Esophagus squamous epithelium (tissue), 4 donors: ENCODE measurements at regions not wholly inside any gene's neighbourhood (a gene's known extent, or its start where the extent isn't known, plus 50 kb on each side); places are given as distances from the start of the nearest gene placed in this dataset.

ENCODE experiments used
- POLR2A ChIP-seq, 4 donors: fragments of 450-650 bp; IDR thresholded peaks; one replicate each; pipeline ENCODE4 v1.6.1; 2017; ENCODE audit warnings: antibody characterized with exemption in 4 of 4, mild to moderate bottlenecking in 4 of 4, moderate library complexity in 3 of 4
- TF ChIP-seq, protein P1 (sequence below), 6 experiments: fragments of 450-650 bp in 4 of 6; fragments of 200-600 bp in 2 of 6; sonication (generic) in 2 of 6; IDR thresholded peaks; one replicate each; pipeline ENCODE4 v1.5.1; 2016 to 2019; ENCODE audit warnings: antibody characterized with exemption in 6 of 6, mild to moderate bottlenecking in 4 of 6, moderate library complexity in 4 of 6

DNA sequence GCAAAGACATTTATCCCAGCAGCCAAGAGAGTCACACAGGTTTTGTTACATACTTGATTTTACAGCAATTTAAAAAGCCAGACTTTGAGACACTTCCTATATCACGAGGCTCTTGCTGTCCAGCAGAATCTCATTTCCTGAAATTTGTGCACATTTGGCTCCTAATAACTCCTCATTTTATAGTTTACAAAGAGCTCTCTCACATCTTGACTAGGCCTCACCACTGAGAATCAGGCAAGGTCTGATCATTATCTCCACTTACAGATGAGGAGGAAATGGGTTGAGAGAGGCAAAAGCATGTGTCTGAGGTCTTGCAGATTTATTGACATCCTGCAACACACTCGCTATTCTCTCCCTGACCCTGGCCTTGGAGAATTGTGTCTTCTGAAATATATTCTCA is 426.8 kb downstream of the MAFB start:
- TF ChIP-seq, protein P1, sequence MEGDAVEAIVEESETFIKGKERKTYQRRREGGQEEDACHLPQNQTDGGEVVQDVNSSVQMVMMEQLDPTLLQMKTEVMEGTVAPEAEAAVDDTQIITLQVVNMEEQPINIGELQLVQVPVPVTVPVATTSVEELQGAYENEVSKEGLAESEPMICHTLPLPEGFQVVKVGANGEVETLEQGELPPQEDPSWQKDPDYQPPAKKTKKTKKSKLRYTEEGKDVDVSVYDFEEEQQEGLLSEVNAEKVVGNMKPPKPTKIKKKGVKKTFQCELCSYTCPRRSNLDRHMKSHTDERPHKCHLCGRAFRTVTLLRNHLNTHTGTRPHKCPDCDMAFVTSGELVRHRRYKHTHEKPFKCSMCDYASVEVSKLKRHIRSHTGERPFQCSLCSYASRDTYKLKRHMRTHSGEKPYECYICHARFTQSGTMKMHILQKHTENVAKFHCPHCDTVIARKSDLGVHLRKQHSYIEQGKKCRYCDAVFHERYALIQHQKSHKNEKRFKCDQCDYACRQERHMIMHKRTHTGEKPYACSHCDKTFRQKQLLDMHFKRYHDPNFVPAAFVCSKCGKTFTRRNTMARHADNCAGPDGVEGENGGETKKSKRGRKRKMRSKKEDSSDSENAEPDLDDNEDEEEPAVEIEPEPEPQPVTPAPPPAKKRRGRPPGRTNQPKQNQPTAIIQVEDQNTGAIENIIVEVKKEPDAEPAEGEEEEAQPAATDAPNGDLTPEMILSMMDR (IDR thresholded peaks at IDR 0.05): no peak
- TF ChIP-seq POLR2A (IDR thresholded peaks at IDR 0.05): no peak
